ENCODE measurements at regions not wholly inside any gene's neighbourhood (a gene's known extent, or its start where the extent isn't known, plus 50 kb on each side); places are given as distances from the start of the nearest gene placed in this dataset.

GRCh38 chrX:22698151-22698550 is 301.6 kb upstream of the DDX53 start:
- H3K4me3 ChIP-seq (ENCODE audit: low read depth, low read length), result no peak overlapping the region

GRCh38 chrX:22699581-22700091 is 300.1 kb upstream of the DDX53 start:
- TF ChIP-seq, protein P1, sequence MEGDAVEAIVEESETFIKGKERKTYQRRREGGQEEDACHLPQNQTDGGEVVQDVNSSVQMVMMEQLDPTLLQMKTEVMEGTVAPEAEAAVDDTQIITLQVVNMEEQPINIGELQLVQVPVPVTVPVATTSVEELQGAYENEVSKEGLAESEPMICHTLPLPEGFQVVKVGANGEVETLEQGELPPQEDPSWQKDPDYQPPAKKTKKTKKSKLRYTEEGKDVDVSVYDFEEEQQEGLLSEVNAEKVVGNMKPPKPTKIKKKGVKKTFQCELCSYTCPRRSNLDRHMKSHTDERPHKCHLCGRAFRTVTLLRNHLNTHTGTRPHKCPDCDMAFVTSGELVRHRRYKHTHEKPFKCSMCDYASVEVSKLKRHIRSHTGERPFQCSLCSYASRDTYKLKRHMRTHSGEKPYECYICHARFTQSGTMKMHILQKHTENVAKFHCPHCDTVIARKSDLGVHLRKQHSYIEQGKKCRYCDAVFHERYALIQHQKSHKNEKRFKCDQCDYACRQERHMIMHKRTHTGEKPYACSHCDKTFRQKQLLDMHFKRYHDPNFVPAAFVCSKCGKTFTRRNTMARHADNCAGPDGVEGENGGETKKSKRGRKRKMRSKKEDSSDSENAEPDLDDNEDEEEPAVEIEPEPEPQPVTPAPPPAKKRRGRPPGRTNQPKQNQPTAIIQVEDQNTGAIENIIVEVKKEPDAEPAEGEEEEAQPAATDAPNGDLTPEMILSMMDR (IDR thresholded peaks at IDR 0.05; ENCODE audit: low read depth, low read length), result no peak
- H3K4me3 ChIP-seq (ENCODE audit: low read depth, low read length), result no peak overlapping the region

More at GRCh38 chrX:22698151-22698550, 301.6 kb upstream of the DDX53 start:
- TF ChIP-seq, protein P1 (IDR thresholded peaks at IDR 0.05; ENCODE audit: low read depth, low read length), result no peak

GRCh38 chrX:22712942-22713341 is 286.8 kb upstream of the DDX53 start:
- TF ChIP-seq, protein P1 (IDR thresholded peaks at IDR 0.05; ENCODE audit: low read depth, low read length), result no peak
- H3K4me3 ChIP-seq (ENCODE audit: low read depth, low read length), result no peak overlapping the region

DNA sequence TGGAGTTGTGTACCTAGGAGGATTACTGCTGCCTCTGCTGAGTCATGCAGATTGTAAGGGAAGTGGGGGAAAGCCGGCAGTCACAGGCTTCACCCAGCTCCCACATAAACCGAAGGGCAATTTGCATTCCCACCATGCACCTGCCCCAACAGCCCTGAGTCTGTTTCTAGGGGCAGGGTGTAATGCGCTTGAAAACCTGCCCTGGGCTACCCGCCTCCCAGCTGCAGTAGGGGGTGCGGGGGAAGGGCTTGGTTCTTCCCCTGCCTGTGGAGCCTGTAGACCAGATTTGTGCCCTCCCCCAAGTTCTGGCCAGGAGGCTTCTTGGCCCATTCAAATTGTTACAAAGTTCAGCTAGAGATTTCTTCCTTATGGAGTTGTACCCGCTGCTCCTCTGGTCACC is 269.2 kb upstream of the DDX53 start:
- TF ChIP-seq, protein P1 (IDR thresholded peaks at IDR 0.05; ENCODE audit: low read depth, low read length), result no peak
- no peak overlapping the region for H3K4me3 ChIP-seq (ENCODE audit: low read depth, low read length)

DNA sequence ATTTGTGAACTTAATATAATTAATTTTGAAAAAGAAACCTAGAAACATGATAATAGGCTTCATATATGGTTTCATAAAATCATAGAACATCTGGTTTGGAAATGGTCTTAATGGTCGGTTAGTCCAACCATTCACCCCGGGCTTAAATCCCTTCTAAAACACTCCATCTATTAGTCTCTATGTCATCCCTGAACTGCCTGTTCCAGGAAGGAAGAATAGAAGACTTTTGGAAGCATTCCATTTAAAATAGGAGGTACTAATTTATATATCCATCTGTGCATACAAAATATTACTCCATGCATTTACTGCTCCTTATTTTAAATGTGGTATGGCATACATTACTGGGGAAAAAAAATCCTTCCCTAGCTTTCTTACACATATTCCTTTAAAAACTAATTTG is 262.2 kb upstream of the DDX53 start:
- TF ChIP-seq, protein P1 (IDR thresholded peaks at IDR 0.05; ENCODE audit: low read depth, low read length), result no peak

DNA sequence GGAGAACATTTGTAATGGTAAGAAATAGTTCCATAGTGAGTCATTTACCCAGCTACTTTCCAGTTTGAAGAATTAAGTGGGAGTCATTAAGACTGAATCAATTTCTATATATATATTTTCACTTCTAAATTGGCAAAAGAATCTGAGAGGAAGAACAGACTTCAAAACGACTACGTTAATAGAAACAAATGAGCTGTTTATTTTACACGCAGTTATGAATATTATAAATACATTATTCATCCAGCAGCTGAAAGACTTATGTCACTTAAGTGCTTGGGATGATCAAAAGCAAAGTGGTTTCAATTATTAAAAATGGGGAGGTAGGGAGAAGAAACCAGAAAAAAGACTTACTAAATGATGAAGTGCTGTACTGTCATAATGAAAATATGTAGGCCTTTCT is 260.5 kb upstream of the DDX53 start:
- TF ChIP-seq, protein P1 (IDR thresholded peaks at IDR 0.05; ENCODE audit: low read depth, low read length), result no peak
- no peak overlapping the region for H3K4me3 ChIP-seq (ENCODE audit: low read depth, low read length)

More for the DNA sequence above, 262.2 kb upstream of the DDX53 start:
- no peak overlapping the region for H3K4me3 ChIP-seq (ENCODE audit: low read depth, low read length)

DNA sequence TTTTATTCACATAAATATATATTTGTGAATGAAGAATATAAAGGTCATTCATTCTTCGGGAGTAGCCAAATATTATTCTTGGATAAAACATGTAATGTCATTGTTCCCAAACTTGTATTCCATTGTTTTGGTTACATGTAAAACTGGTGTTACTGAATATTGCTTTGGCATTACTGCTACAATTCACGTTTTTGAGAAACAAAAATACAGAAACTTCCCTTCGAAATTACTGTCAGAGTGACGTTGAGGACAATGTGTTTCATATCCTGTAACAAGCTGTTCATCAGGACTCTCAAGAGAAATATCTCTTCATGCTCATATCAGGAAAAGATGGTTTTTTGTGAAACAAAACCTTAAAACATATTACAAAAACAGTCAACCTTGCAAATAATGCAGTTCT is 258.9 kb upstream of the DDX53 start:
- H3K4me3 ChIP-seq (ENCODE audit: low read depth, low read length), result no peak overlapping the region
- TF ChIP-seq, protein P1 (IDR thresholded peaks at IDR 0.05; ENCODE audit: low read depth, low read length), result no peak

Data from WI38 (cell line).